WTC11 (cell line): ENCODE measurements at regions not wholly inside any gene's neighbourhood (a gene's known extent, or its start where the extent isn't known, plus 50 kb on each side); places are given as distances from the start of the nearest gene placed in this dataset.

ENCODE experiments used
- FOXK1 ChIP-seq: sonication (generic); formaldehyde crosslinking; IDR thresholded peaks from 2 replicates; pipeline ENCODE4 v1.8.0; 2022; ENCODE audit warnings: mild to moderate bottlenecking, moderate library complexity, missing genetic modification reagents
- FOXP1 ChIP-seq: sonication (generic); formaldehyde crosslinking; IDR thresholded peaks from 2 replicates; pipeline ENCODE4 v1.8.0; 2022; ENCODE audit warnings: missing genetic modification reagents, mild to moderate bottlenecking, moderate library complexity, borderline replicate concordance
- GTF2I ChIP-seq: fragments of 250-450 bp; sonication (Bioruptor Pico); conservative IDR thresholded peaks from 2 replicates; pipeline ENCODE4 v1.4.0; 2021; ENCODE audit warnings: mild to moderate bottlenecking
- KAT7 ChIP-seq: sonication (generic); formaldehyde crosslinking; IDR thresholded peaks from 2 replicates; pipeline ENCODE4 v1.8.1; 2023; ENCODE audit warnings: missing genetic modification reagents, mild to moderate bottlenecking, borderline replicate concordance
- NFYB ChIP-seq: sonication (generic); formaldehyde crosslinking; conservative IDR thresholded peaks from 2 replicates; pipeline ENCODE4 v1.8.0; 2022; ENCODE audit warnings: low read depth, missing genetic modification reagents
- TP53 ChIP-seq: sonication (generic); formaldehyde crosslinking; IDR thresholded peaks from 2 replicates; pipeline ENCODE4 v1.8.1; 2023; ENCODE audit warnings: mild to moderate bottlenecking, missing genetic modification reagents
- TF ChIP-seq, protein P1 (sequence below): fragments of 200-600 bp; IDR thresholded peaks from 2 replicates; pipeline ENCODE4 v1.8.0; 2022; ENCODE audit warnings: antibody characterized with exemption
- TF ChIP-seq, protein P2 (sequence below): sonication (generic); formaldehyde crosslinking; IDR thresholded peaks from 2 replicates; pipeline ENCODE4 v1.8.1; 2023; ENCODE audit warnings: mild to moderate bottlenecking, missing genetic modification reagents, borderline replicate concordance

DNA sequence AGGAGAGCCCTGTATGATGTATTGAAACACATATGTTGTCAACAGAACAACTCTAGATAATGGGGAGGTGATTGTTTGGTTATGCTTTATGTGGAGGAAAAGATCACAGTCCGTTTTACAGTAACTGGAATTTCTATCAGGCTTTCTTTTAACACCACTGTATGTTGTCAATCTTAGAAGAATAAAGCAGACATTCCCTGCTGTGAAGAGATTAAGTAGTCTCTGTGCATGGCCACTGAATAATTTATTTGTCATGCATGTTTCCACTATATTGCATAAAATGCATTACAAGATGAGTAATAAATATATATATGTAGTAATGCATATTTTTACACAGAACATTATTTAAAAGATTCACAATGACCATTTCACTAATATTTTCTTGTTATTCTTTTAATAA lies 440.0 kb downstream of the ANKRD7 start:
- TF ChIP-seq, protein P1, sequence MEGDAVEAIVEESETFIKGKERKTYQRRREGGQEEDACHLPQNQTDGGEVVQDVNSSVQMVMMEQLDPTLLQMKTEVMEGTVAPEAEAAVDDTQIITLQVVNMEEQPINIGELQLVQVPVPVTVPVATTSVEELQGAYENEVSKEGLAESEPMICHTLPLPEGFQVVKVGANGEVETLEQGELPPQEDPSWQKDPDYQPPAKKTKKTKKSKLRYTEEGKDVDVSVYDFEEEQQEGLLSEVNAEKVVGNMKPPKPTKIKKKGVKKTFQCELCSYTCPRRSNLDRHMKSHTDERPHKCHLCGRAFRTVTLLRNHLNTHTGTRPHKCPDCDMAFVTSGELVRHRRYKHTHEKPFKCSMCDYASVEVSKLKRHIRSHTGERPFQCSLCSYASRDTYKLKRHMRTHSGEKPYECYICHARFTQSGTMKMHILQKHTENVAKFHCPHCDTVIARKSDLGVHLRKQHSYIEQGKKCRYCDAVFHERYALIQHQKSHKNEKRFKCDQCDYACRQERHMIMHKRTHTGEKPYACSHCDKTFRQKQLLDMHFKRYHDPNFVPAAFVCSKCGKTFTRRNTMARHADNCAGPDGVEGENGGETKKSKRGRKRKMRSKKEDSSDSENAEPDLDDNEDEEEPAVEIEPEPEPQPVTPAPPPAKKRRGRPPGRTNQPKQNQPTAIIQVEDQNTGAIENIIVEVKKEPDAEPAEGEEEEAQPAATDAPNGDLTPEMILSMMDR: no peak
- TF ChIP-seq FOXK1 (CRISPR knock-in tag) (no peak), TP53 (CRISPR knock-in tag) (no peak), GTF2I (CRISPR knock-in tag) (no peak), KAT7 (CRISPR knock-in tag) (no peak), FOXP1 (CRISPR knock-in tag) (no peak), NFYB (CRISPR knock-in tag) (no peak)
- TF ChIP-seq, protein P2, sequence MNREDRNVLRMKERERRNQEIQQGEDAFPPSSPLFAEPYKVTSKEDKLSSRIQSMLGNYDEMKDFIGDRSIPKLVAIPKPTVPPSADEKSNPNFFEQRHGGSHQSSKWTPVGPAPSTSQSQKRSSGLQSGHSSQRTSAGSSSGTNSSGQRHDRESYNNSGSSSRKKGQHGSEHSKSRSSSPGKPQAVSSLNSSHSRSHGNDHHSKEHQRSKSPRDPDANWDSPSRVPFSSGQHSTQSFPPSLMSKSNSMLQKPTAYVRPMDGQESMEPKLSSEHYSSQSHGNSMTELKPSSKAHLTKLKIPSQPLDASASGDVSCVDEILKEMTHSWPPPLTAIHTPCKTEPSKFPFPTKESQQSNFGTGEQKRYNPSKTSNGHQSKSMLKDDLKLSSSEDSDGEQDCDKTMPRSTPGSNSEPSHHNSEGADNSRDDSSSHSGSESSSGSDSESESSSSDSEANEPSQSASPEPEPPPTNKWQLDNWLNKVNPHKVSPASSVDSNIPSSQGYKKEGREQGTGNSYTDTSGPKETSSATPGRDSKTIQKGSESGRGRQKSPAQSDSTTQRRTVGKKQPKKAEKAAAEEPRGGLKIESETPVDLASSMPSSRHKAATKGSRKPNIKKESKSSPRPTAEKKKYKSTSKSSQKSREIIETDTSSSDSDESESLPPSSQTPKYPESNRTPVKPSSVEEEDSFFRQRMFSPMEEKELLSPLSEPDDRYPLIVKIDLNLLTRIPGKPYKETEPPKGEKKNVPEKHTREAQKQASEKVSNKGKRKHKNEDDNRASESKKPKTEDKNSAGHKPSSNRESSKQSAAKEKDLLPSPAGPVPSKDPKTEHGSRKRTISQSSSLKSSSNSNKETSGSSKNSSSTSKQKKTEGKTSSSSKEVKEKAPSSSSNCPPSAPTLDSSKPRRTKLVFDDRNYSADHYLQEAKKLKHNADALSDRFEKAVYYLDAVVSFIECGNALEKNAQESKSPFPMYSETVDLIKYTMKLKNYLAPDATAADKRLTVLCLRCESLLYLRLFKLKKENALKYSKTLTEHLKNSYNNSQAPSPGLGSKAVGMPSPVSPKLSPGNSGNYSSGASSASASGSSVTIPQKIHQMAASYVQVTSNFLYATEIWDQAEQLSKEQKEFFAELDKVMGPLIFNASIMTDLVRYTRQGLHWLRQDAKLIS (CRISPR knock-in tag): no peak
